IMR-90 (cell line): ENCODE measurements at regions not wholly inside any gene's neighbourhood (a gene's known extent, or its start where the extent isn't known, plus 50 kb on each side); places are given as distances from the start of the nearest gene placed in this dataset.

Experiments used
- ATAC-seq: fragments of 200-7000 bp; cut with Tn5 transposase; 2 replicates; pipeline ENCODE4 v1.9.1; 2020; ENCODE audit warnings: low read depth, mild to moderate bottlenecking, moderate library complexity
- BruUV-seq: library from RNA; stranded (reverse); fragments of 400-500 nt; replicated peaks from 2 replicates; lab custom pipeline; 2021; lab: Mats Ljungman, UMichigan
- CTCF ChIA-PET: fragments of 300-600 bp; formaldehyde crosslinking; extraction: SDS; loops from one replicate; lab custom pipeline; 2021; ENCODE audit warnings: antibody characterized with exemption; lab: Yijun Ruan, JAX
- POLR2A ChIA-PET: fragments of 300-600 bp; sonication (Branson Sonifier 250); formaldehyde crosslinking; loops from one replicate; lab custom pipeline; 2022; ENCODE audit warnings: antibody characterized with exemption; ENCODE audit not compliant: unreplicated experiment; lab: Charles Lee
- DNase-seq: peaks from one replicate; pipeline ENCODE4 v3.0.0; 2013
- H2AFZ ChIP-seq: replicated peaks from 2 replicates; pipeline ENCODE3; 2013; ENCODE audit warnings: low read length, mild to moderate bottlenecking; ENCODE audit not compliant: poor library complexity
- H2AK5ac ChIP-seq: 2 replicates; pipeline ENCODE4 v1.6.1; 2013; ENCODE audit warnings: low read depth, low read length, inconsistent platforms
- H2AK9ac ChIP-seq: replicated peaks from 2 replicates; pipeline ENCODE3; 2013; ENCODE audit warnings: mild to moderate bottlenecking, low read depth, low read length, moderate library complexity; ENCODE audit not compliant: poor library complexity
- H2BK120ac ChIP-seq: 2 replicates; pipeline ENCODE4 v1.6.1; 2013; ENCODE audit warnings: low read depth, low read length, inconsistent platforms
- H2BK15ac ChIP-seq: 3 replicates; pipeline ENCODE4 v1.6.1; 2013; ENCODE audit warnings: low read depth, low read length, inconsistent platforms
- H2BK20ac ChIP-seq: 2 replicates; pipeline ENCODE4 v1.6.1; 2013; ENCODE audit warnings: low read depth, mild to moderate bottlenecking, inconsistent platforms, low read length, moderate library complexity
- H2BK5ac ChIP-seq: 2 replicates; pipeline ENCODE4 v1.6.1; 2013; ENCODE audit warnings: mild to moderate bottlenecking, low read depth, low read length, inconsistent platforms; ENCODE audit not compliant: poor library complexity, severe bottlenecking
- H3K14ac ChIP-seq: replicated peaks from 2 replicates; pipeline ENCODE4 v1.6.1; 2013; ENCODE audit warnings: low read depth, low read length, inconsistent platforms
- H3K18ac ChIP-seq: 2 replicates; pipeline ENCODE4 v1.6.1; 2013; ENCODE audit warnings: low read depth, low read length, control low read depth
- H3K23ac ChIP-seq: 2 replicates; pipeline ENCODE4 v1.6.1; 2013; ENCODE audit warnings: low read depth, low read length, inconsistent platforms
- H3K27ac ChIP-seq: 2 replicates; pipeline ENCODE4 v1.5.1; 2013; ENCODE audit warnings: mild to moderate bottlenecking, control low read depth, low read length; ENCODE audit not compliant: insufficient read depth
- H3K27me3 ChIP-seq: 2 replicates; pipeline ENCODE4 v1.6.1; 2013; ENCODE audit warnings: low read length; ENCODE audit not compliant: control insufficient read depth, insufficient read depth
- H3K36me3 ChIP-seq: 2 replicates; pipeline ENCODE4 v1.6.1; 2013; ENCODE audit warnings: low read length, mixed read lengths; ENCODE audit not compliant: control insufficient read depth, insufficient read depth
- H3K4ac ChIP-seq: 2 replicates; pipeline ENCODE4 v1.6.1; 2013; ENCODE audit warnings: low read depth, low read length, inconsistent platforms
- H3K4me1 ChIP-seq: 2 replicates; pipeline ENCODE4 v1.6.1; 2013; ENCODE audit warnings: low read length, mixed read lengths; ENCODE audit not compliant: control insufficient read depth, insufficient read depth
- H3K4me2 ChIP-seq: 2 replicates; pipeline ENCODE4 v1.6.1; 2013; ENCODE audit warnings: low read depth, mild to moderate bottlenecking, control low read depth, low read length, moderate library complexity
- H3K4me3 ChIP-seq: 2 replicates; pipeline ENCODE4 v1.5.1; 2013; ENCODE audit warnings: low read depth, mild to moderate bottlenecking, control low read depth, low read length, moderate library complexity; ENCODE audit not compliant: insufficient read depth
- H3K56ac ChIP-seq: 2 replicates; pipeline ENCODE4 v1.6.1; 2013; ENCODE audit warnings: low read length, inconsistent platforms; ENCODE audit not compliant: insufficient read depth; ENCODE audit errors: extremely low read depth
- H3K79me1 ChIP-seq, 2 experiments: 2 replicates each; pipeline ENCODE4 v1.6.1; 2013; ENCODE audit warnings: low read length in 2 of 2, inconsistent platforms in 1 of 2, low read depth in 1 of 2
- H3K9ac ChIP-seq: 2 replicates; pipeline ENCODE4 v1.6.1; 2013; ENCODE audit warnings: low read depth, low read length, control low read depth
- H3K9me1 ChIP-seq: 2 replicates; pipeline ENCODE4 v1.6.1; 2013; ENCODE audit warnings: low read length, inconsistent platforms; ENCODE audit not compliant: insufficient read depth
- H3K9me3 ChIP-seq: 2 replicates; pipeline ENCODE4 v1.6.1; 2013; ENCODE audit warnings: low read length; ENCODE audit not compliant: control insufficient read depth, insufficient read depth
- H4K20me1 ChIP-seq: 2 replicates; pipeline ENCODE4 v1.6.1; 2013; ENCODE audit warnings: low read length, inconsistent platforms; ENCODE audit not compliant: insufficient read depth
- H4K5ac ChIP-seq: 2 replicates; pipeline ENCODE4 v1.6.1; 2013; ENCODE audit warnings: mild to moderate bottlenecking, low read depth, low read length, control low read depth
- H4K8ac ChIP-seq, 2 experiments: 2 replicates each; pipeline ENCODE4 v1.6.1; 2013; ENCODE audit warnings: low read depth in 2 of 2, low read length in 2 of 2, control low read depth in 1 of 2, inconsistent platforms in 1 of 2
- H4K91ac ChIP-seq: 2 replicates; pipeline ENCODE4 v1.6.1; 2013; ENCODE audit warnings: low read depth, low read length, inconsistent platforms; ENCODE audit not compliant: insufficient read depth
- CEBPB ChIP-seq: IDR thresholded peaks from 2 replicates; pipeline ENCODE4 v1.6.1; 2012; ENCODE audit warnings: low read depth, low read length, improper control_type of control experiment
- ELK1 ChIP-seq: fragments of 150-350 bp; IDR thresholded peaks from 2 replicates; pipeline ENCODE4 v1.6.1; 2016; ENCODE audit warnings: low read depth, mild to moderate bottlenecking, low read length, moderate library complexity, borderline replicate concordance
- FOS ChIP-seq: fragments of 150-350 bp; IDR thresholded peaks from 2 replicates; pipeline ENCODE4 v1.6.1; 2016; ENCODE audit warnings: low read depth, low read length
- MAFK ChIP-seq: IDR thresholded peaks from 2 replicates; pipeline ENCODE4 v1.6.1; 2012; ENCODE audit warnings: low read depth, low read length, improper control_type of control experiment
- MAZ ChIP-seq: IDR thresholded peaks from 2 replicates; pipeline ENCODE4 v1.6.1; 2012; ENCODE audit warnings: low read depth, mild to moderate bottlenecking, low read length, improper control_type of control experiment, moderate library complexity, borderline replicate concordance
- POLR2A ChIP-seq: IDR thresholded peaks from 2 replicates; pipeline ENCODE4 v1.6.1; 2012; ENCODE audit warnings: mild to moderate bottlenecking, low read depth, low read length
- RAD21 ChIP-seq: IDR thresholded peaks from 2 replicates; pipeline ENCODE4 v1.6.1; 2012; ENCODE audit warnings: low read length, improper control_type of control experiment
- RFX5 ChIP-seq: IDR thresholded peaks from 2 replicates; pipeline ENCODE4 v1.8.0; 2012; ENCODE audit warnings: low read depth, mild to moderate bottlenecking, low read length, moderate library complexity
- SMC3 ChIP-seq: fragments of 150-350 bp; IDR thresholded peaks from 2 replicates; pipeline ENCODE4 v1.6.1; 2016; ENCODE audit warnings: low read depth, mild to moderate bottlenecking, antibody characterized with exemption, low read length, moderate library complexity
- WGBS, 2 experiments: methylation state at CpG; one replicate each; pipeline versions ENCODE4 v1.1.5 to v1.1.7; 2013; ENCODE audit warnings: missing lambda C conversion rate in 2 of 2; ENCODE audit not compliant: insufficient read length in 1 of 2; ENCODE audit errors: extremely low coverage in 2 of 2; 5-methylcytosine and 5-hydroxymethylcytosine counted together
- dilution Hi-C: fragments of 300-500 bp; cut with HindIII; formaldehyde crosslinking; loops from one replicate; pipeline ENCODE4 v1.14.3; 2018; ENCODE audit warnings: low sequenced_read_pairs; ENCODE audit not compliant: unreplicated experiment
- in situ Hi-C: fragments of 300-500 bp; cut with MboI; formaldehyde crosslinking; loops from 3 replicates; pipeline ENCODE4 v1.14.3; 2019; ENCODE audit warnings: low sequenced_read_pairs, inconsistent platforms, mixed read lengths
- intact Hi-C: fragments of 100-400 bp; cut with micrococcal nuclease; formaldehyde crosslinking; loops from 2 replicates; pipeline ENCODE4 v1.10.0; 2022
- TF ChIP-seq, protein P1 (sequence below): fragments of 150-350 bp; IDR thresholded peaks from 2 replicates; pipeline ENCODE4 v1.6.1; 2017; ENCODE audit warnings: mild to moderate bottlenecking, antibody characterized with exemption, low read length, low read depth

DNA sequence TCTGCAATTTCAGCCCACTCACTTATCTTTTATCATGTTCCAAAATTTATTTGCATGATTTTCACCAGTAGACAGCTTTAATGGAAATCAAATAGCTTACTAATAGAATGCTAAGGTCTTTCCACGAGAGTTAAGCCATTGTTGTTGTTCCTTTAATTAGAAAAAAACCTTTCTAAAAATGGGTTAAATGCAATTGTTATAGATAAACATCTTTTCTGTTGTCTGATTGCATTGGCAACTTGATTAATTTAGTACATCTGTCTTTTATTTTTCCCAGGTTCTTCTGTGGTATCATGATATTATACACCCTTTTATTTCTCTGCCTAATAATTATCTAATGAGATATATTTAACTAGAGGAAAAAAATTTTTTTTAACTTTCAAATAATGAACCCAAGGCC is 487.6 kb upstream of the MBL2 start:
- Histone ChIP-seq H4K20me1 (no peaks in the 10 kb centered on the region), H3K4ac (no peak overlapping the region), H4K91ac (no peak overlapping the region), H4K8ac (no peak overlapping the region), H2BK15ac (no peak overlapping the region), H3K4me1 (no peaks in the 10 kb centered on the region), H2AFZ (no peak overlapping the region), H3K9ac (no peak overlapping the region), H4K5ac (no peak overlapping the region), H3K18ac (no peak overlapping the region), H3K9me1 (no peaks in the 10 kb centered on the region), H3K23ac (no peak overlapping the region), H2BK20ac (no peak overlapping the region), H2BK120ac (no peak overlapping the region), H3K56ac (no peak overlapping the region), H3K9me3 (no peaks in the 10 kb centered on the region), H3K27me3 (no peaks in the 10 kb centered on the region), H3K27ac (no peak overlapping the region), H3K14ac (no peak overlapping the region), H2AK5ac (no peak overlapping the region), H3K4me3 (no peak overlapping the region), H3K36me3 (no peaks in the 10 kb centered on the region), H2BK5ac (no peak overlapping the region), H2AK9ac (no peak overlapping the region), H3K79me1 (no peaks in the 10 kb centered on the region), H3K4me2 (no peak overlapping the region)
- dilution Hi-C loops, result no loop called here
- ChIA-PET CTCF (no interaction called here), POLR2A (no interaction called here)
- in situ Hi-C loops, result no loop called here
- ATAC-seq (no peak), DNase-seq (no peak)
- BruUV-seq, result no TSS peak
- intact Hi-C loops, result no loop called here
- TF ChIP-seq, protein P1, sequence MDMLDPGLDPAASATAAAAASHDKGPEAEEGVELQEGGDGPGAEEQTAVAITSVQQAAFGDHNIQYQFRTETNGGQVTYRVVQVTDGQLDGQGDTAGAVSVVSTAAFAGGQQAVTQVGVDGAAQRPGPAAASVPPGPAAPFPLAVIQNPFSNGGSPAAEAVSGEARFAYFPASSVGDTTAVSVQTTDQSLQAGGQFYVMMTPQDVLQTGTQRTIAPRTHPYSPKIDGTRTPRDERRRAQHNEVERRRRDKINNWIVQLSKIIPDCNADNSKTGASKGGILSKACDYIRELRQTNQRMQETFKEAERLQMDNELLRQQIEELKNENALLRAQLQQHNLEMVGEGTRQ, result no peak
- TF ChIP-seq POLR2A, result no peak
- TF ChIP-seq RFX5, result no peak
- no peak for TF ChIP-seq CEBPB
- no peak for TF ChIP-seq RAD21
- TF ChIP-seq SMC3, result no peak
- TF ChIP-seq ELK1, result no peak
- TF ChIP-seq MAZ, result no peak
- no peak for TF ChIP-seq MAFK
- no peak for TF ChIP-seq FOS
- WGBS, 2 experiments, result no CpG with 5 or more reads among the region's 1 CpG
